A549 (cell line): ENCODE measurements at regions not wholly inside any gene's neighbourhood (a gene's known extent, or its start where the extent isn't known, plus 50 kb on each side); places are given as distances from the start of the nearest gene placed in this dataset.

ENCODE experiments used
- CEBPB ChIP-seq, 2 experiments: fragments of >200 bp in 1 of 2; sonication (Bioruptor Twin) in 1 of 2; formaldehyde crosslinking in 1 of 2; IDR thresholded peaks; 2 replicates each; pipeline ENCODE4 v1.6.1; 2012 to 2016
- CTCF ChIP-seq: fragments of >200 bp; sonication (Bioruptor Twin); formaldehyde crosslinking; IDR thresholded peaks from 3 replicates; pipeline ENCODE4 v1.5.1; 2016
- HDAC2 ChIP-seq: fragments of 200-600 bp; sonication (generic); IDR thresholded peaks from 2 replicates; pipeline ENCODE4 v1.6.1; 2016
- HMGXB4 ChIP-seq: fragments of 250-450 bp; sonication (Bioruptor Pico); IDR thresholded peaks from 2 replicates; pipeline ENCODE4 v1.5.0; 2021; ENCODE audit warnings: mild to moderate bottlenecking, moderate library complexity, borderline replicate concordance
- MAX ChIP-seq: IDR thresholded peaks from 2 replicates; pipeline ENCODE4 v1.6.1; 2012
- NR3C1 ChIP-seq: fragments of >200 bp; sonication (Bioruptor Twin); formaldehyde crosslinking; IDR thresholded peaks from 3 replicates; pipeline ENCODE4 v1.6.1; 2017
- PHF8 ChIP-seq: fragments of 200-600 bp; sonication (generic); IDR thresholded peaks from 2 replicates; pipeline ENCODE4 v1.6.1; 2016; ENCODE audit warnings: low read depth, mild to moderate bottlenecking, antibody characterized with exemption, moderate library complexity, borderline replicate concordance
- POLR2A ChIP-seq: IDR thresholded peaks from 2 replicates; pipeline ENCODE4 v1.6.1; 2012; ENCODE audit warnings: mild to moderate bottlenecking, low read length
- REST ChIP-seq: fragments of 200-600 bp; sonication (generic); IDR thresholded peaks from 2 replicates; pipeline ENCODE4 v1.6.1; 2016; ENCODE audit warnings: antibody characterized with exemption, mild to moderate bottlenecking, moderate library complexity
- USF2 ChIP-seq: fragments of 450-650 bp; IDR thresholded peaks from 2 replicates; pipeline ENCODE4 v1.6.1; 2014; ENCODE audit warnings: antibody characterized with exemption

- TF ChIP-seq NR3C1 (no peak), CTCF (no peak), HDAC2 (no peak), CEBPB (IDR thresholded peaks at IDR 0.05) (no peak), POLR2A (no peak), MAX (no peak), HMGXB4 (CRISPR knock-in tag) (no peak), USF2 (no peak), REST (no peak), PHF8 (no peak)
Measured at GRCh38 chr12:125431516-125431915, 366.3 kb downstream of the AACS start.
